H9 (cell line): ENCODE measurements at regions not wholly inside any gene's neighbourhood (a gene's known extent, or its start where the extent isn't known, plus 50 kb on each side); places are given as distances from the start of the nearest gene placed in this dataset.

Experiments used
- DNase-seq: peaks from one replicate; pipeline ENCODE4 v3.0.0-alpha.2; 2017
- H2AFZ ChIP-seq: one replicate; pipeline ENCODE4 v1.6.1; 2013; ENCODE audit warnings: mild to moderate bottlenecking, low read length, control low read depth, moderate library complexity
- H2AK5ac ChIP-seq: 2 replicates; pipeline ENCODE4 v1.6.1; 2013; ENCODE audit warnings: low read length, control low read depth, mixed read lengths; ENCODE audit not compliant: insufficient read length
- H2BK120ac ChIP-seq: one replicate; pipeline ENCODE4 v1.6.1; 2013; ENCODE audit warnings: low read depth, mild to moderate bottlenecking, low read length, control low read depth, inconsistent platforms; ENCODE audit not compliant: poor library complexity, severe bottlenecking
- H2BK12ac ChIP-seq: 2 replicates; pipeline ENCODE4 v1.6.1; 2013; ENCODE audit warnings: low read length, control low read depth, mixed read lengths, low read depth; ENCODE audit not compliant: insufficient read length
- H2BK15ac ChIP-seq: 2 replicates; pipeline ENCODE4 v1.6.1; 2013; ENCODE audit warnings: low read depth, low read length, control low read depth
- H2BK20ac ChIP-seq: one replicate; pipeline ENCODE4 v1.6.1; 2013; ENCODE audit warnings: low read depth, mild to moderate bottlenecking, low read length, control low read depth, inconsistent platforms; ENCODE audit not compliant: poor library complexity, severe bottlenecking
- H2BK5ac ChIP-seq: 2 replicates; pipeline ENCODE4 v1.6.1; 2013; ENCODE audit warnings: low read length, control low read depth, mixed read lengths; ENCODE audit not compliant: insufficient read length
- H3K14ac ChIP-seq: 2 replicates; pipeline ENCODE4 v1.6.1; 2013; ENCODE audit warnings: low read length, control low read depth; ENCODE audit not compliant: insufficient read depth
- H3K18ac ChIP-seq: 2 replicates; pipeline ENCODE4 v1.6.1; 2013; ENCODE audit warnings: low read depth, mild to moderate bottlenecking, mixed read lengths, low read length, control low read depth; ENCODE audit not compliant: insufficient read length
- H3K23ac ChIP-seq: 2 replicates; pipeline ENCODE4 v1.6.1; 2013; ENCODE audit warnings: low read length, control low read depth, mixed read lengths, low read depth; ENCODE audit not compliant: insufficient read length
- H3K23me2 ChIP-seq: 2 replicates; pipeline ENCODE4 v1.6.1; 2013; ENCODE audit warnings: low read depth, mild to moderate bottlenecking, mixed read lengths, low read length, control low read depth; ENCODE audit not compliant: insufficient read length, poor library complexity, severe bottlenecking
- H3K27ac ChIP-seq: 2 replicates; pipeline ENCODE4 v1.5.1; 2013; ENCODE audit warnings: low read length, control low read depth, mixed read lengths, low read depth; ENCODE audit not compliant: insufficient read length
- H3K27me3 ChIP-seq: 2 replicates; pipeline ENCODE4 v1.6.1; 2013; ENCODE audit warnings: low read length, control low read depth, inconsistent platforms; ENCODE audit not compliant: insufficient read depth
- H3K4ac ChIP-seq: 2 replicates; pipeline ENCODE4 v1.6.1; 2013; ENCODE audit warnings: low read depth, mild to moderate bottlenecking, control low read depth, inconsistent platforms, low read length, moderate library complexity
- H3K4me1 ChIP-seq: 2 replicates; pipeline ENCODE4 v1.6.1; 2013; ENCODE audit warnings: low read length, control low read depth, inconsistent platforms; ENCODE audit not compliant: insufficient read depth
- H3K4me2 ChIP-seq: 2 replicates; pipeline ENCODE4 v1.6.1; 2013; ENCODE audit warnings: low read length, control low read depth, mixed read lengths; ENCODE audit not compliant: insufficient read length, insufficient read depth
- H3K56ac ChIP-seq: 2 replicates; pipeline ENCODE4 v1.6.1; 2013; ENCODE audit warnings: low read depth, mild to moderate bottlenecking, mixed read lengths, low read length, control low read depth; ENCODE audit not compliant: insufficient read length
- H3K79me1 ChIP-seq: 2 replicates; pipeline ENCODE4 v1.6.1; 2013; ENCODE audit warnings: low read depth, mild to moderate bottlenecking, moderate library complexity, low read length, control low read depth, inconsistent platforms; ENCODE audit not compliant: insufficient read depth, poor library complexity, severe bottlenecking
- H3K79me2 ChIP-seq: 2 replicates; pipeline ENCODE4 v1.6.1; 2013; ENCODE audit warnings: low read length, control low read depth, inconsistent platforms; ENCODE audit not compliant: insufficient read depth
- H3K9ac ChIP-seq: 2 replicates; pipeline ENCODE4 v1.6.1; 2013; ENCODE audit warnings: low read length, control low read depth, mixed read lengths; ENCODE audit not compliant: insufficient read length; ENCODE audit errors: extremely low read depth
- H3K9me3 ChIP-seq: one replicate; pipeline ENCODE4 v1.6.1; 2013; ENCODE audit warnings: low read depth, low read length, inconsistent platforms; ENCODE audit not compliant: control insufficient read depth
- H3T11ph ChIP-seq: one replicate; pipeline ENCODE4 v1.6.1; 2013; ENCODE audit warnings: mild to moderate bottlenecking, low read length, control low read depth, inconsistent platforms
- H4K20me1 ChIP-seq: one replicate; pipeline ENCODE4 v1.6.1; 2013; ENCODE audit not compliant: control insufficient read depth, insufficient read length, insufficient read depth
- H4K5ac ChIP-seq: 2 replicates; pipeline ENCODE4 v1.6.1; 2013; ENCODE audit warnings: low read depth, mild to moderate bottlenecking, mixed read lengths, low read length, control low read depth; ENCODE audit not compliant: insufficient read length
- H4K8ac ChIP-seq: replicated peaks from 2 replicates; pipeline ENCODE4 v1.6.1; 2013; ENCODE audit warnings: low read length, control low read depth, mixed read lengths, low read depth; ENCODE audit not compliant: insufficient read length
- H4K91ac ChIP-seq: 2 replicates; pipeline ENCODE4 v1.6.1; 2013; ENCODE audit warnings: low read depth, mild to moderate bottlenecking, moderate library complexity, mixed read lengths, low read length, control low read depth; ENCODE audit not compliant: insufficient read length
- H3K27ac Mint-ChIP-seq, 3 experiments: 2 replicates in 2 of 3; 3 replicates in 1 of 3; pipeline ENCODE4 v1.8.0; 2020 to 2021; ENCODE audit warnings: mixed read lengths in 3 of 3, mild to moderate bottlenecking in 1 of 3, moderate library complexity in 1 of 3
- H3K27me3 Mint-ChIP-seq: 2 replicates; pipeline ENCODE4 v1.8.0; 2021; ENCODE audit warnings: low read depth, mild to moderate bottlenecking, moderate library complexity, mixed read lengths
- H3K36me3 Mint-ChIP-seq, 3 experiments: 2 replicates in 2 of 3; 3 replicates in 1 of 3; pipeline ENCODE4 v1.8.0; 2020 to 2021; ENCODE audit warnings: low read depth in 3 of 3, mixed read lengths in 3 of 3; ENCODE audit not compliant: insufficient read depth in 1 of 3
- H3K4me1 Mint-ChIP-seq, 2 experiments: 2 replicates each; pipeline ENCODE4 v1.8.0; 2020; ENCODE audit warnings: mixed read lengths in 2 of 2
- H3K4me3 Mint-ChIP-seq, 2 experiments: 2 replicates in 1 of 2; 3 replicates in 1 of 2; pipeline ENCODE4 v1.8.0; 2020 to 2021; ENCODE audit warnings: mild to moderate bottlenecking in 2 of 2, mixed read lengths in 2 of 2, moderate library complexity in 1 of 2
- H3K9me3 Mint-ChIP-seq, 2 experiments: 2 replicates in 1 of 2; 3 replicates in 1 of 2; pipeline ENCODE4 v1.8.0; 2020; ENCODE audit warnings: mild to moderate bottlenecking in 2 of 2, mixed read lengths in 2 of 2, moderate library complexity in 1 of 2
- CTCF ChIP-seq: fragments of 200-600 bp; sonication (generic); conservative IDR thresholded peaks from 3 replicates; pipeline ENCODE4 v1.8.0; 2021; ENCODE audit warnings: antibody characterized with exemption, mild to moderate bottlenecking
- WGBS: extraction: QIAGEN DNeasy Blood & Tissue Kit; methylation state at CpG from one replicate; pipeline ENCODE4 v1.1.7; 2013; ENCODE audit warnings: missing lambda C conversion rate, low lambda C conversion rate, mixed read lengths; ENCODE audit not compliant: insufficient read length; ENCODE audit errors: extremely low coverage; 5-methylcytosine and 5-hydroxymethylcytosine counted together

- Histone ChIP-seq H3K9ac (no peak overlapping the region), H4K5ac (no peak overlapping the region), H4K20me1 (no peaks in the 10 kb centered on the region), H3K23ac (no peak overlapping the region), H3K4me1 (no peaks in the 10 kb centered on the region), H3K27ac (no peak overlapping the region), H2BK15ac (no peak overlapping the region), H3K23me2 (no peaks in the 10 kb centered on the region), H3T11ph (no peak overlapping the region), H3K56ac (no peak overlapping the region), H3K14ac (no peak overlapping the region; the same call in 1 of the 2 replicates), H2BK20ac (no peak overlapping the region), H2AFZ (no peak overlapping the region), H3K18ac (no peak overlapping the region), H3K79me1 (no peaks in the 10 kb centered on the region), H2BK120ac (no peak overlapping the region), H3K4ac (no peak overlapping the region), H2BK12ac (no peak overlapping the region), H3K4me2 (no peak overlapping the region), H2AK5ac (no peak overlapping the region), H3K79me2 (no peaks in the 10 kb centered on the region), H4K91ac (no peak overlapping the region), H3K27me3 (no peaks in the 10 kb centered on the region), H2BK5ac (no peak overlapping the region), H4K8ac (no peak overlapping the region), H3K9me3 (no peaks in the 10 kb centered on the region)
- H3K9me3 Mint-ChIP-seq = peaks cover 0 to 4% of the 10 kb centered on the region in 2 experiments; a peak in 3 of 5 replicates
- H3K4me3 Mint-ChIP-seq = no peak overlapping the region
- H3K27me3 Mint-ChIP-seq = no peaks in the 10 kb centered on the region; the same call in 1 of the 2 replicates
- H3K4me1 Mint-ChIP-seq = 0 out of 4 replicates have a peak, but pooled peaks cover 2 to 5% of the 10 kb centered on the region in 2 experiments
- H3K36me3 Mint-ChIP-seq = no peaks in the 10 kb centered on the region; a peak in 1 of 7 replicates
- DNase-seq = no peak
- H3K27ac Mint-ChIP-seq = no peak overlapping the region
- no peak for TF ChIP-seq CTCF
- WGBS = no CpG with 5 or more reads among the region's 12 CpGs
Measured at GRCh38 chr20:48092596-48093280, 307.5 kb upstream of the SULF2 start.
